NCI-H748 treated with DMSO at 0.1 percent for 48 hours (cell line): ENCODE measurements at regions not wholly inside any gene's neighbourhood (a gene's known extent, or its start where the extent isn't known, plus 50 kb on each side); places are given as distances from the start of the nearest gene placed in this dataset.
A peak's percentile ranks its signal among the peaks of the same experiment; 100 is the strongest.

Experiments
- DNase-seq: peaks from one replicate; lab custom pipeline; 2025; lab: John Stamatoyannopoulos, UW

- DNase-seq = no peak
Measured at GRCh38 chr7:128167791-128168666, 73.0 kb upstream of the LEP start.

GRCh38 chr7:128168667-128169210 is 72.3 kb upstream of the LEP start:
- DNase-seq = no peak

GRCh38 chr7:128170461-128170860 is 70.6 kb upstream of the LEP start:
- no peak for DNase-seq

GRCh38 chr7:128171342-128171918 is 69.6 kb upstream of the LEP start:
- DNase-seq = no peak

GRCh38 chr7:128172151-128172550 is 68.9 kb upstream of the LEP start:
- peak; percentile 58 for DNase-seq

- DNase-seq = no peak
Measured at GRCh38 chr7:128172963-128173362, 68.1 kb upstream of the LEP start.

- DNase-seq = no peak
Measured at GRCh38 chr7:128174386-128174785, 66.7 kb upstream of the LEP start.

- DNase-seq = no peak
Measured at GRCh38 chr7:128176696-128177095, 64.4 kb upstream of the LEP start.

- no peak for DNase-seq
Measured at GRCh38 chr7:128177768-128178550, 63.1 kb upstream of the LEP start.

GRCh38 chr7:128178611-128179010 is 62.5 kb upstream of the LEP start:
- no peak for DNase-seq

- DNase-seq = no peak
Measured at GRCh38 chr7:128188396-128189230, 52.5 kb upstream of the LEP start.

- no peak for DNase-seq
Measured at GRCh38 chr7:128189231-128189930, 51.7 kb upstream of the LEP start.

GRCh38 chr7:128190051-128190647 is 50.9 kb upstream of the LEP start:
- no peak for DNase-seq

- DNase-seq = no peak
Measured at GRCh38 chr7:128191136-128191844, 49.8 kb upstream of the LEP start.
